ENCODE measurements at regions not wholly inside any gene's neighbourhood (a gene's known extent, or its start where the extent isn't known, plus 50 kb on each side); places are given as distances from the start of the nearest gene placed in this dataset.

DNA sequence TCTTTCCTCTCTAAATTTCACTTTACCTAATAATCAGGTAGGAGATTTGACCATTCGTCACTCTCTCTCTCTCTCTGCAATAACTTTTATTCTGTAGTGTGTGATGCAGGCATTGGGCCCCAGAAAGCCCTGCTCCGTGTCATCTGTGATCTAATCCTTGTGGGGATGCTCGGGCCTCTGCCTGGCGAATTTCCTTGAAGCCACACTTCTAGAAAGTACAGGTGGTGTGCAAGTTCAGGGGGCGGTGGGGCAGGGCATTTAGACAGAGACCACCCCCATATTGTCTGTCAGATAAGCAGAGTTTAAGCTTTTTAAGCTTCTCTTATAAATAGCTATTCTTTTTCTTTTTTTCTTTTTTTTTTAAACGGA lies 53.4 kb upstream of the GPR12 start:
- no peak for DNase-seq
- H3K27me3 Mint-ChIP-seq (ENCODE audit: unreplicated experiment) = no peaks in the 10 kb centered on the region
- H3K4me3 Mint-ChIP-seq (ENCODE audit: unreplicated experiment) = no peak overlapping the region
- TF ChIP-seq, protein P1, sequence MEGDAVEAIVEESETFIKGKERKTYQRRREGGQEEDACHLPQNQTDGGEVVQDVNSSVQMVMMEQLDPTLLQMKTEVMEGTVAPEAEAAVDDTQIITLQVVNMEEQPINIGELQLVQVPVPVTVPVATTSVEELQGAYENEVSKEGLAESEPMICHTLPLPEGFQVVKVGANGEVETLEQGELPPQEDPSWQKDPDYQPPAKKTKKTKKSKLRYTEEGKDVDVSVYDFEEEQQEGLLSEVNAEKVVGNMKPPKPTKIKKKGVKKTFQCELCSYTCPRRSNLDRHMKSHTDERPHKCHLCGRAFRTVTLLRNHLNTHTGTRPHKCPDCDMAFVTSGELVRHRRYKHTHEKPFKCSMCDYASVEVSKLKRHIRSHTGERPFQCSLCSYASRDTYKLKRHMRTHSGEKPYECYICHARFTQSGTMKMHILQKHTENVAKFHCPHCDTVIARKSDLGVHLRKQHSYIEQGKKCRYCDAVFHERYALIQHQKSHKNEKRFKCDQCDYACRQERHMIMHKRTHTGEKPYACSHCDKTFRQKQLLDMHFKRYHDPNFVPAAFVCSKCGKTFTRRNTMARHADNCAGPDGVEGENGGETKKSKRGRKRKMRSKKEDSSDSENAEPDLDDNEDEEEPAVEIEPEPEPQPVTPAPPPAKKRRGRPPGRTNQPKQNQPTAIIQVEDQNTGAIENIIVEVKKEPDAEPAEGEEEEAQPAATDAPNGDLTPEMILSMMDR (IDR thresholded peaks at IDR 0.05; ENCODE audit: partially characterized antibody, unreplicated experiment) = no peak
- peaks cover 2% of the 10 kb centered on the region for H3K9me3 Mint-ChIP-seq (ENCODE audit: unreplicated experiment)
- H3K4me1 Mint-ChIP-seq (ENCODE audit: low read depth, unreplicated experiment) = peaks cover 21% of the 10 kb centered on the region
- no peaks in the 10 kb centered on the region for H3K36me3 Mint-ChIP-seq (ENCODE audit: unreplicated experiment)
- peak overlapping the region; percentile 40 for H3K27ac Mint-ChIP-seq (ENCODE audit: unreplicated experiment)

DNA sequence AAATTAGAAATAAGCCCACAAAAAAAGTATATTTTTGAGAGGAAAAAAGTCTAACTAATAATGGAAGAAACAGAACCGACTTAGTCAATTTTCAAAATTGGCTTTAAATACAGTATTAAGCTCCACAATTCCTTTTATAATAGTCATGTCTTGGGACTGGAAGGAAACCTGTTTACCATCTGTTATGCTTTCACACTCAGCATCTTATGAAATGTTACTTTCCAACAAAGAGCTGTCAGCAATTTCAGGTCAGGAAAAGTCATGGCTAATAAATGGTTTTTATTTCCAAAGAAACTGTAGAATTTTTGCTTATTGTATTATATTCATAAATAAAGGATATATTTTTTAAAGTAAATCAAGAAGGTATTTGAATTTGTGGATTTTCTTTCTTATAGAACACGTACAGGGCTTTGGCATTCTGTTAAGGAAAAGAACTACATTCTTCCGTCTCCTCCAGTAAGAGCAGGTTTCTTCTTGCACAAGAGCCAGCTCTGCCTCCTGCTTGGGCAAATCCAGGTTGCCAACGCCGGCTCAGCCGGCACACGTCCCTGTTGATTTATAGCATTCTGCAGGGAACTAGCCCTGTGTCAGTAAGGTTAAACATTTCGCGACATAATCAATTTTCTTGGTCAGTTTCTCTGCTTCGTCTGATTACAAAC lies 52.9 kb upstream of the GPR12 start:
- H3K9me3 Mint-ChIP-seq (ENCODE audit: unreplicated experiment) = peaks cover 2% of the 10 kb centered on the region
- no peaks in the 10 kb centered on the region for H3K27me3 Mint-ChIP-seq (ENCODE audit: unreplicated experiment)
- peak overlapping the region; percentile 40 for H3K27ac Mint-ChIP-seq (ENCODE audit: unreplicated experiment)
- TF ChIP-seq, protein P1 (IDR thresholded peaks at IDR 0.05; ENCODE audit: partially characterized antibody, unreplicated experiment) = no peak
- no peak for DNase-seq
- H3K36me3 Mint-ChIP-seq (ENCODE audit: unreplicated experiment) = no peaks in the 10 kb centered on the region
- peaks cover 18% of the 10 kb centered on the region for H3K4me1 Mint-ChIP-seq (ENCODE audit: low read depth, unreplicated experiment)
- H3K4me3 Mint-ChIP-seq (ENCODE audit: unreplicated experiment) = no peak overlapping the region

DNA sequence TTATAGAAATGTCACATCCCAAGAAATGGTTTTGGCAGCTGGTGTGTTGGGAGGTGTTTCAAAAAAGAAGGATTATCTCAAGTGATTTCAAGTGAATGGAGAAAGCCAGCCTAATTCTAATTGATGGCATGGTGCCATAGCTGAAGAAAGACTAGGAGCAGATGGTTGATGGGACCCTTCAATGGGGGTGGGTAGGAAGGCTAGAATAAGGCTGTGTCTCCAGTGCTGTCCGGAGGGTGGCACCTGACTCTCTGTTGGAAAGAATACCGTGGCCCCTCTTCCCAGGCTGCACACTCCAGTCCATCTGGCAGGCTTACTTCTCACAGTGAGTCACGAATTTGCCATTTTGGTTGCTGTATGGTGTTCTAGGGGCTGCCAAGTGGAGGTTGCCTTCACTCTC lies 51.0 kb upstream of the GPR12 start:
- DNase-seq = no peak

More for the DNA sequence above, 51.0 kb upstream of the GPR12 start:
- TF ChIP-seq, protein P1 (IDR thresholded peaks at IDR 0.05; ENCODE audit: partially characterized antibody, unreplicated experiment) = no peak
- H3K27me3 Mint-ChIP-seq (ENCODE audit: unreplicated experiment) = no peaks in the 10 kb centered on the region
- H3K4me1 Mint-ChIP-seq (ENCODE audit: low read depth, unreplicated experiment) = peaks cover 14% of the 10 kb centered on the region
- H3K9me3 Mint-ChIP-seq (ENCODE audit: unreplicated experiment) = peaks cover 6% of the 10 kb centered on the region
- no peak overlapping the region for H3K4me3 Mint-ChIP-seq (ENCODE audit: unreplicated experiment)
- H3K27ac Mint-ChIP-seq (ENCODE audit: unreplicated experiment) = no peak overlapping the region
- peaks cover 5% of the 10 kb centered on the region for H3K36me3 Mint-ChIP-seq (ENCODE audit: unreplicated experiment)
